ENCODE measurements at regions not wholly inside any gene's neighbourhood (a gene's known extent, or its start where the extent isn't known, plus 50 kb on each side); places are given as distances from the start of the nearest gene placed in this dataset.

DNA sequence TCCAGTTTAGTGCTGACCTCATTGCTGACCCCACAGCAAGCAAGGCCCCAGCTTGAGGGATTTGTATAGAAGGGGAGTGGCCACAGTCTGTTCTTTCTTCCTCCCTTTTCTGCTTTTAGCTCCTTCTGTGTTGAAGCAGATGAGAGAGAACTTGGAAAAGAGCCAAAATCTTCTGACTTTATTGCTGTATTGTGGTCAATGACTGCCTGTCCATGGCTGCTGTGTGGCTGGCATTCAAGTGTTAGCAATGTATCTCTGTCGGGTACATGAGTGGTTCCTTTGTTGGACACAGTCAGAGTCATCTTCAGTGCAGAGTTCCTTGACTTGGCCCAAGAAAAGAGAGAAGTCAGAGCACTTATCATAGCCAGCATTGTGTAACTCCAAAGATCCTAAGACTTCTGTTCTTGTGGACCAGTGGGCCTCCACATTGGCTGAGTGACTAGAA is 154.1 kb downstream of the LRRC70 start:
- no peaks in the 10 kb centered on the region for H3F3A ChIP-seq (ENCODE audit: insufficient read depth, low read length)
- no peak overlapping the region for H3K4me3 ChIP-seq (ENCODE audit: low read depth, low read length, poor library complexity, severe bottlenecking)
- H3K36me3 ChIP-seq (ENCODE audit: insufficient read depth, low read length), result no peaks in the 10 kb centered on the region
- H3K4me1 ChIP-seq (ENCODE audit: insufficient read depth, low read length, severe bottlenecking), result no peaks in the 10 kb centered on the region
- no peak overlapping the region for H3K9ac ChIP-seq (ENCODE audit: low read length)
- no peaks in the 10 kb centered on the region for H3K79me2 ChIP-seq (ENCODE audit: insufficient read depth, low read length)
- no peaks in the 10 kb centered on the region for H4K20me1 ChIP-seq (ENCODE audit: insufficient read depth, low read length)
- TF ChIP-seq EZH2 (IDR thresholded peaks at IDR 0.05; ENCODE audit: borderline replicate concordance, low read length), result no peak
- TF ChIP-seq, protein P1, sequence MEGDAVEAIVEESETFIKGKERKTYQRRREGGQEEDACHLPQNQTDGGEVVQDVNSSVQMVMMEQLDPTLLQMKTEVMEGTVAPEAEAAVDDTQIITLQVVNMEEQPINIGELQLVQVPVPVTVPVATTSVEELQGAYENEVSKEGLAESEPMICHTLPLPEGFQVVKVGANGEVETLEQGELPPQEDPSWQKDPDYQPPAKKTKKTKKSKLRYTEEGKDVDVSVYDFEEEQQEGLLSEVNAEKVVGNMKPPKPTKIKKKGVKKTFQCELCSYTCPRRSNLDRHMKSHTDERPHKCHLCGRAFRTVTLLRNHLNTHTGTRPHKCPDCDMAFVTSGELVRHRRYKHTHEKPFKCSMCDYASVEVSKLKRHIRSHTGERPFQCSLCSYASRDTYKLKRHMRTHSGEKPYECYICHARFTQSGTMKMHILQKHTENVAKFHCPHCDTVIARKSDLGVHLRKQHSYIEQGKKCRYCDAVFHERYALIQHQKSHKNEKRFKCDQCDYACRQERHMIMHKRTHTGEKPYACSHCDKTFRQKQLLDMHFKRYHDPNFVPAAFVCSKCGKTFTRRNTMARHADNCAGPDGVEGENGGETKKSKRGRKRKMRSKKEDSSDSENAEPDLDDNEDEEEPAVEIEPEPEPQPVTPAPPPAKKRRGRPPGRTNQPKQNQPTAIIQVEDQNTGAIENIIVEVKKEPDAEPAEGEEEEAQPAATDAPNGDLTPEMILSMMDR (IDR thresholded peaks at IDR 0.05; ENCODE audit: low read length), result no peak
- no peaks in the 10 kb centered on the region for H3K27me3 ChIP-seq (ENCODE audit: insufficient read depth, low read length)
- no peak overlapping the region for H3K27ac ChIP-seq (ENCODE audit: low read depth, low read length, poor library complexity, severe bottlenecking)
- no peaks in the 10 kb centered on the region for H3K9me2 ChIP-seq (ENCODE audit: low read depth, low read length)
- no peak overlapping the region for H3K4me2 ChIP-seq (ENCODE audit: low read length)
- no peak overlapping the region for H2AFZ ChIP-seq (ENCODE audit: low read length)
- no peaks in the 10 kb centered on the region for H3K9me3 ChIP-seq (ENCODE audit: low read length)

- no peaks in the 10 kb centered on the region for H3K4me1 ChIP-seq (ENCODE audit: insufficient read depth, low read length, severe bottlenecking)
- no peak overlapping the region for H2AFZ ChIP-seq (ENCODE audit: low read length)
- no peaks in the 10 kb centered on the region for H3K27me3 ChIP-seq (ENCODE audit: insufficient read depth, low read length)
- H3K9ac ChIP-seq (ENCODE audit: low read length), result no peak overlapping the region
- no peak for TF ChIP-seq EZH2 (IDR thresholded peaks at IDR 0.05; ENCODE audit: borderline replicate concordance, low read length)
- TF ChIP-seq, protein P1 (IDR thresholded peaks at IDR 0.05; ENCODE audit: low read length), result no peak
- no peak overlapping the region for H3K4me3 ChIP-seq (ENCODE audit: low read depth, low read length, poor library complexity, severe bottlenecking)
- H3K9me2 ChIP-seq (ENCODE audit: low read depth, low read length), result no peaks in the 10 kb centered on the region
- H3K4me2 ChIP-seq (ENCODE audit: low read length), result no peak overlapping the region
- H3K27ac ChIP-seq (ENCODE audit: low read depth, low read length, poor library complexity, severe bottlenecking), result no peak overlapping the region
- H4K20me1 ChIP-seq (ENCODE audit: insufficient read depth, low read length), result no peaks in the 10 kb centered on the region
- no peaks in the 10 kb centered on the region for H3F3A ChIP-seq (ENCODE audit: insufficient read depth, low read length)
- H3K36me3 ChIP-seq (ENCODE audit: insufficient read depth, low read length), result no peaks in the 10 kb centered on the region
- H3K79me2 ChIP-seq (ENCODE audit: insufficient read depth, low read length), result no peaks in the 10 kb centered on the region
- H3K9me3 ChIP-seq (ENCODE audit: low read length), result no peaks in the 10 kb centered on the region
These were observed 152.4 kb downstream of the LRRC70 start for GRCh38 chr5:62731022-62731421.

DNA sequence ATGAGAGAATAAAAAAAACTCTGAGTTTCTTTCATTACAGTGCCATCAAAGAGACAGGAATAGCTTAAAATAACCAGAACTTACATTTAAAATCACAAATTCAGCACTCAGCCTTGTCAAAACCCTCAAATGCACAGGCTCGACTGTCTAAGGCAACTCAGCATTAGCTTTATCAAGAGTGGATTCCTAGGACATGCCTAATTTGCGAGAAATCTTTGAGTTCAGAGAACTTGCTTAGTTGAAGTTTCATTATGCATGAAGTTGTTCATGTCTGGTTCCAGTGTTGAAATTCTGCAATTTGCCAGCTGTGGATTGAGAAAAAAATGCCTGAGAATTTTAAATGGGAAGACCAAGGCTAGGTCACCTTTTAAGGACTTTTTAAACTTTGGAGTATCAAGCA is 151.1 kb downstream of the LRRC70 start:
- Histone ChIP-seq H4K20me1 (ENCODE audit: insufficient read depth, low read length) (no peaks in the 10 kb centered on the region), H3K4me2 (ENCODE audit: low read length) (no peak overlapping the region), H2AFZ (ENCODE audit: low read length) (no peak overlapping the region), H3K4me1 (ENCODE audit: insufficient read depth, low read length, severe bottlenecking) (no peaks in the 10 kb centered on the region), H3K4me3 (ENCODE audit: low read depth, low read length, poor library complexity, severe bottlenecking) (no peak overlapping the region), H3K27me3 (ENCODE audit: insufficient read depth, low read length) (no peaks in the 10 kb centered on the region), H3K9me2 (ENCODE audit: low read depth, low read length) (no peaks in the 10 kb centered on the region), H3K79me2 (ENCODE audit: insufficient read depth, low read length) (no peaks in the 10 kb centered on the region), H3K27ac (ENCODE audit: low read depth, low read length, poor library complexity, severe bottlenecking) (no peak overlapping the region), H3F3A (ENCODE audit: insufficient read depth, low read length) (no peaks in the 10 kb centered on the region), H3K9ac (ENCODE audit: low read length) (no peak overlapping the region), H3K9me3 (ENCODE audit: low read length) (no peaks in the 10 kb centered on the region), H3K36me3 (ENCODE audit: insufficient read depth, low read length) (no peaks in the 10 kb centered on the region)
- no peak for TF ChIP-seq EZH2 (IDR thresholded peaks at IDR 0.05; ENCODE audit: borderline replicate concordance, low read length)
- TF ChIP-seq, protein P1 (IDR thresholded peaks at IDR 0.05; ENCODE audit: low read length), result no peak

Data from OCI-LY1 (cell line).